GM13976 (cell line): ENCODE measurements at regions not wholly inside any gene's neighbourhood (a gene's known extent, or its start where the extent isn't known, plus 50 kb on each side); places are given as distances from the start of the nearest gene placed in this dataset.

ENCODE experiments used
- DNase-seq: peaks from one replicate; pipeline ENCODE4 v3.0.0; 2012; ENCODE audit warnings: low spot score
- CTCF ChIP-seq: IDR thresholded peaks from 2 replicates; pipeline ENCODE4 v1.5.1; 2012; ENCODE audit warnings: borderline replicate concordance, mild to moderate bottlenecking; ENCODE audit not compliant: insufficient read depth; ENCODE audit errors: extremely low read depth, missing control alignments, control extremely low read depth
- in situ Hi-C: fragments of 300-500 bp; cut with MboI; formaldehyde crosslinking; loops from one replicate; pipeline ENCODE4 v1.12.0; 2022; ENCODE audit warnings: low sequenced_read_pairs, mixed read lengths, inconsistent platforms; ENCODE audit not compliant: unreplicated experiment

- TF ChIP-seq CTCF, result peak; percentile 63
- peak; percentile 23 for DNase-seq
- in situ Hi-C loops, result no loop called here
Observed at GRCh38 chr3:18295171-18295920, 129.8 kb downstream of the SATB1 start.

- in situ Hi-C loops, result no loop called here
- TF ChIP-seq CTCF, result no peak
- DNase-seq, result no peak
Observed at GRCh38 chr3:18290157-18290556, 135.0 kb downstream of the SATB1 start.

DNA sequence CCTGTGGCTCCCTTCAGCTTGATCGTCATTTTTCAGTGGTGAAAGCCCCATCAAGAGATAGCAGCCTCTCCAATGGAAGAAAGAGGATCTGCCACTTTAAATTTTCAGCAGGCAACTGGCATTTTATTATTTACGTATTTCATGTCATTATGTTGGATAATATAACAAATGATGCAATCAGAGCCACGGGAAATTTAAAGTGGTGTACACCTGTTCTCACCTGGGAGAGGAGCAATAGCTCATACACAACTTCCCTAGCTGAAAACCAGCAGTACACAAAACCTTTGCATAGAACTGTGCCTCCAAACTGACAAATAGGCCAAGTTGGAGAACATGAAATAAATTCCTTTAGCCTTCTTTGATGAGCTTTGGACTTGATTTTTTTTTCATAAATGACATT lies 136.9 kb downstream of the SATB1 start:
- no peak for DNase-seq
- in situ Hi-C loops, result no loop called here
- no peak for TF ChIP-seq CTCF

DNA sequence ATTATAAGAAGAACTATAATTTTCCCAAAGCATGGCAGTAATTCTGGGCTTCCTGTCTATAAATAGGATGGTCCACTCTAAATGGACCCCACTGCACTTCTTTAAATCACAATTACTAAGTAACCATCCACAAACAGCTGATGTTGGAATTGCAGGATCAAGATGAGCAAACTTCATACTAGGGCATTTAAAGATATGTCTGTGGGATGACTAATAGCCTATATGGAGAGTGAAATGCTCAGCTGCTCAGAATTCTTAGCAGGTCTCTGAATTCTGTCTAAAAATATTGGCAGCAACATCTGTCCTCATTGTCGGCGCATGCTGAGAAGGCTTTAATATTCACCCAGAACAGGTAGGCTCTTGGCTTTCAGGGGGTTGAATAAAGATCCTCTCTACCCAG lies 140.4 kb downstream of the SATB1 start:
- no peak for TF ChIP-seq CTCF
- DNase-seq, result no peak
- in situ Hi-C loops, result no loop called here

DNA sequence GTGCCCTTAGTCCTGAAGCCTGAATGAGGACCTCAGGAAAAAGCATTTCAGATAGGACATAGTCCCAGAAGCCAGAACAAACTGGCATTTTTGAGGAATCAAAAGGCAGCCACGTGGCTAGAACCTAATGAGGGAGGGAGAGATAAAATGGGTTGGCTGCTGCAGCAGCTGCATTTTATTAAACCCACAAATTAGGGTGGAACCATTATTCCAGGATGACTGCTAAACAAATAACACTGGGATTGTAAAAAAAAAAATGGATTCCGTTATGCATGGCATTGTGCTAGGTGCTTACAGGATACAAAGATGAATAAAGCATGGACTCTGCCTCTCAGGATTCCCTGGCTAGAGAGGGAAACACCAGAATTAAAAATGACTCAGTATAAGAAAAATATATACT lies 141.5 kb downstream of the SATB1 start:
- no peak for DNase-seq
- in situ Hi-C loops, result no loop called here
- TF ChIP-seq CTCF, result no peak

DNA sequence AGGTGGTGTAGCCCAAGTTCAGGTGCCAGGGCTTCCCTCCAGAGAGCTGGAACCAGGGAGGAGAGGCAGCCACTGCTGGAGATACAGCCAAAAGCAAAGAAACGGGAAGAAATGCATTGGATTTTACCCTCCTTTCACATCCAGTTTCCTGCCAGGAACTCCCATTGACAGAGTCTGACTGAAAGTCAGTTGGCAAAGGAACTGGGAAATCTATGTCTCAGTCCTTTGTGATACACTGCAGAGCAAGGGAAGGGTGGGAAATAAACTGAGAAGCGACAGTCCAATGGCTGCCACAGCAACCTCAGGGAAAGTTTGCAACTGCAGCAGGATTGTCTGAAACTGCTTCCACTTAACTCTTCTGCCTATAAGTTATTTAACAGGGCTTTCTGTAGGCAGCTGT lies 142.6 kb downstream of the SATB1 start:
- no peak for DNase-seq
- no peak for TF ChIP-seq CTCF
- in situ Hi-C loops, result no loop called here
